ENCODE measurements at regions not wholly inside any gene's neighbourhood (a gene's known extent, or its start where the extent isn't known, plus 50 kb on each side); places are given as distances from the start of the nearest gene placed in this dataset.
A peak's percentile ranks its signal among the peaks of the same experiment; 100 is the strongest.

DNA sequence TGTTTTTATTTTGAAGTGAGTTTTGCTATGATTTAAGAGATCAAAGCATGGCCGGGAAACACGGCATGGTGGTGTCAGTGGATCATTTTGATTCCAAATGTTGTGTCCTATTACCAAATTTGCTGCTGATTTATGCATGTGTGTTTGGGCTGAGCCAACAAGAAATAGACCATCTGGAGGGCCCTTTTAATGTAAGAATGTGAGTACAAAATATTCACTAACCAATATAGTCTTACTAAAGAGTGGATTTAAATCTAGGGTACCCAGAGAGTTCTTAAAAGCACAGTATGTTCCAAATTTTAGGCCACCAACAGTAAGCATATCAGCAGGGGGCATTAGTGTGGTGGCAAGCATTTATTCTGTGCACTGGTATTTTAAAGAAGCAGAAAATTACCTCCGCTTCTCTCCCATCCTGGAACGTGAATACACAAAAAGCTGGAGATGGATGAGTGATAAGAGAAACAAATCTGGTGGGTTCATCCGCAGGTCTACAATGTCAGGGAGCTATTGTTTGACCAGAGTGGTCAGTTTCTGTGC lies 444.4 kb upstream of the IGFBP7 start:
- DNase-seq: no peak

GRCh38 chr4:57553728-57554127 lies 443.5 kb upstream of the IGFBP7 start:
- DNase-seq: no peak

DNA sequence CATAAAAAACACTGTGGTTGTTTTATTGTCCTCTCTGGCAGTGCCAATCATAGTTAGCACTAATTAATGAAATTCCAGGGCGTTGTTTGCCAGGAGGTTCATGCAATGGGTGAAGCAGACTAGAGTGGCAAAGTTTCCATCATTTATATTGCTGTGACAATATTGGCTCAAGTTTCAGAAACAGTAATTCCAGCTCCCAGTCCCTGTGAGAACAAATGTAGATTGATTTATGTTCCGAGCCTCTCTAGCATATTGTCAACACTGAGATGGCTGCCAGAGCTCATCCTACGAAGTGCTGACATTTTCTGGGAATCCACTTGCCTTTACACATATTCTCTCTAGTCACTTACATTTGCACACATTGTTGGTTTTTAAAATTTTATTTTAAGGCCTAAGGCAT lies 440.0 kb upstream of the IGFBP7 start:
- DNase-seq: no peak

DNA sequence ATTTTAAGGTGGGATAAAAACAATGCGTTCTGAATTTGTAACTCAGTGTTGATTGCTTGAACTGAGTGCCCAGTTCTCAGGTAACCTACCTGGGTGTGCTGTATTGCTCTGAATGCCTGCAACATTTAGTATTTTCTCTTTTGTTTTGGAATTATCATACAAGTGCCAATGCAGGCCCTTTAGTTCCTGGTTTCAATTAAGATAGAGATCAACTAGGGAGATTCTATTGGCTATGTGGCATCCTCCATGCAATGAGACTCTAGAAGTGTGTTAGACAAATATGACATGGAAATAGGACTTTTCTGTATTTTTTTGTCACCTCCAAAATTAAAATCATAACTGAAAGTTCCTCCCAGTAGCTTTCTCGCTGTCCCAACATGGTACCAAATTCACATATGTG lies 438.7 kb upstream of the IGFBP7 start:
- no peak for DNase-seq

DNA sequence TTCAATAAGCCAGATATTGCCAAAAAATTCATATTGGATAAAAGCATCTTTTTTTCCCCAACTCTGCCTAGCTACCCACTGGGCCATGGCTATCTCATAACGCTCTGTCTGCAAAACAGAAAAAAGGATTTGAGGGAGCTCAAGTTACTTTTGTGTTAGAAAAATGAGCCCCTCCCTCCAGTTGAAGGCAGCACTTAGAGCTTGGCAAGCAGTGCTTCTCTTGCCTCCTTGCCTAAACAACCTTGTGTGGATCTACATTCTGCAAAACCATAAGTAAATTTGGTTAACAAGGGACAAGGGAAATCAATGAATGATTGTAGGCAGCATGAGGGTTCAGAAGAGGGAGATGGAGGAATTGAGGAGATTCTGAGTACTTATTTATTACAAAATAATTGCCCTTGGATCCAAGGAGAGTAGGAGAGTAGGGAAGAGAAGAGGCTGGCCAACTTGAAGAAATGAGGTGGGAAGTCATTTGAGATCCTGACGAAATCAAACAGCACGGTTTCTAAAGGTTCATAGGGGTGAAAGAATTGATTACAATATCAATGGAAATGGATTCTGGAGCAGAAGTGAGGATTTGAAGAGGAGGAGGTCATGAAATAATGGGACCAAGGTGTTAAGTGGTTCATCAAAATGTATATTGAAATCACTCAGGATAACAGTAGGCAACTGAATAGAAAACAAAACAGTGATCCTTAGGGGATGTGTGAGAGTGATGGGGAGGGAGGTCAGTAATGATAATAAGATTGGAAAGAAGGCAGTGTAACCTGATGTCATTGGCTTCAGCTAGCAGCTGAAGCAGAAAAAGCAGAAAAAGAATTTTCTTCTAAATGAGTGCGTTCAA lies 434.8 kb upstream of the IGFBP7 start:
- no peak for DNase-seq

DNA sequence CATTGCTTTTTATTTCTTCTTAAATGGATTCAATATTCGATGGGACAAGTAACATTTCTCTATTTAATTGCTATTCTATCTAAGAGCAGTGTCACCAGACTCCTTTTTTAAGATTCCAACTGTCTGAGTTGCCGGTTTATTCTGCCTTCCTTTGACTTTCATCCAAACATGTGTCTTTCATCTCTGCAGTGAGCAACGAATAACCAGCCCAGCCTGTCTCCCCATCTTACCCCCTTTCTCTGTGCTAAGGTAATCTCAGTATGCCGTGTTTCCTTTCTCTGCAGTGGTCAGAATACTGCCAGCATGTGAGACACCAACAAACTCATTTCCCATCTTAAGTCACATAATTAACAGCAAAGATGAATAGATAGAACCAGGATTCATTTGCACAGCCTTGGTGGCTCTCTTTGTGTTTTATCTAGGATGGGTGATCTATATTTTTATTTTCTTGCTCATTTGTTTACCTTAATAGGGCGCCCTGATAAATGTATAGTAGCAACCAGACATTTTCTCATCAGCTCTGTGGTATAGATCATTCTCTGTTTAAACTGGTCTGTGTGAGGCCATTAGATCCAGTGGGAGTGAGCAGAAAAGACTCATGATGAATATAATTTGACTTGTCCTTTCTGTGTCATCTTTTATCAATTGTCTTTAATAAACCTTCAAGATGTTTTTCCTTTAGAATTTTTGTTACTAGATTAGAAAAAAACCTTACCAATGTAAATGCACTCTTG lies 394.8 kb upstream of the IGFBP7 start:
- DNase-seq: peak; percentile 6

GRCh38 chr4:57504139-57504538 lies 394.0 kb upstream of the IGFBP7 start:
- no peak for DNase-seq

GRCh38 chr4:57501720-57502119 lies 391.5 kb upstream of the IGFBP7 start:
- DNase-seq: peak; percentile 96

DNA sequence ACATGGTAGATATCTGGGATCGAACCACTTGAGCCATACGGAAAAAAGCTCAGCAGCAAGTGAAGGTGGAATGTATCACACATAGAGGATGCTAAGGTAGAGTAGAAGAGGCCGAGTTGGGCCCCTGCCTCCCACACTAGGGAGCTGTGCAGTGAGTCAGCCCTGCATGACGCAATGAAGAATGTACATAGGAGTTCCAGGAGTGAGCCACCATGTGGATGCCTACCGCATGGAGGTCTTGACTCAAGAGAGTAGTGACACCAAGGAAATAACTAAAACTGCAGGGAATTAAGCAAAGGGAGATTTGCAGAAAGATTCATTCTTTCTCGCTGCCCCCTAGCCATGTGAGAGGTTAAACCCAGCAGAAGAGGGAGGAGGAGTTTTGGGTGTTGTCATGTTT lies 389.6 kb upstream of the IGFBP7 start:
- peak; percentile 19 for DNase-seq

- DNase-seq: no peak
Observed at GRCh38 chr4:57498251-57498650, 388.1 kb upstream of the IGFBP7 start.

DNA sequence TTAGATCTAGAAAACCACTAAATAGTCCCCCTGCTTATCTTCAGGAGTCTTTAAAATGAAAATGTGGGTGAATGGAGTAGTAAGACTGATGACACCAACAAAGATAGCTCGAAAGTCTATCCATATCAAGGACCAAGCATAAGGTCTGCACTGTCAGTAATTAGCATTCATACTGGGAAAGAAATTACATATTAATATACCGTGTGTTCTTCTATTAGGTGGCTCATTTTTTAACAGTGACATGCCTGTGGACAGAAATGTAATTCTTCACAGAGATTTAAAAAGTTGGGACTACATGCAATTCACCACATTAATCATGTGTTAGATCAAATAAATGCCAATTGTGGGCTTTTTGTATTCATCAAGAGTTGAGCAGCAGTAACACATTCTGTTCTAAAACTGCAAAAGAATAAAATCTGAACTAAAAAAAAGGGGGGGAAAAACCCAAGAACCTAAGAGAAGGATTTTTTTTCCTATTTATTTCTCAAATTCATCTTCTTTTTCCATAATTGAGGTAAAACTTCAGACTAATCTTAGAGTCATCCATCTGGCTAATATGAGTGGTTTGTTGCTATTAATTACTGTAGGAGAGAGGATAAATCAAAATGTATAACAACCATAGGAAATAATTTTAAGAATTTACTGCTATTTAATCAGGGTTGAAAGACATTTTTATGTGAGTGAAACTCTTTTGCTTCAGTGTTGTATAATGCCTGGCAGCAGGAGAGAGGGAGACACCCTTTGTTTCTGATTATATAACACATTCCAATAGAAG lies 386.7 kb upstream of the IGFBP7 start:
- DNase-seq: no peak

DNA sequence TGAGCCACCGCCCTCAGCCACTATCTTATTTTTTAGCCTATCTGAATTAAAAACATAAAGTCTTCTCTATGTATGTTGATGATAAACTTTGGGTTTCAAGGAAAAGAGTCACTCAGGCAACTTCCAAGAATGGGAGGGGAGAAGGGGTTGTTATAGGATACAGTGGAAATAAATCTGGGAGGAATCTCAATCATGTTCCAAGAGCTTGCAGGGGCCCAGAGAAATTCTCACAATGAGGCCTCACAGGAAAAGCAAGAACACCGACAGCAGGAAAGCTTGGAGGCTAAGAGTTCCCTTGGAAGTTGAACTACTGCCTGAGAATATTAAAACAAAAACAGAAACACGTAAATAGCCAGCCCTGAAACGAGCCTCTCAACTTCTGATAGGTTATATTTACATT lies 384.6 kb upstream of the IGFBP7 start:
- DNase-seq: no peak

DNA sequence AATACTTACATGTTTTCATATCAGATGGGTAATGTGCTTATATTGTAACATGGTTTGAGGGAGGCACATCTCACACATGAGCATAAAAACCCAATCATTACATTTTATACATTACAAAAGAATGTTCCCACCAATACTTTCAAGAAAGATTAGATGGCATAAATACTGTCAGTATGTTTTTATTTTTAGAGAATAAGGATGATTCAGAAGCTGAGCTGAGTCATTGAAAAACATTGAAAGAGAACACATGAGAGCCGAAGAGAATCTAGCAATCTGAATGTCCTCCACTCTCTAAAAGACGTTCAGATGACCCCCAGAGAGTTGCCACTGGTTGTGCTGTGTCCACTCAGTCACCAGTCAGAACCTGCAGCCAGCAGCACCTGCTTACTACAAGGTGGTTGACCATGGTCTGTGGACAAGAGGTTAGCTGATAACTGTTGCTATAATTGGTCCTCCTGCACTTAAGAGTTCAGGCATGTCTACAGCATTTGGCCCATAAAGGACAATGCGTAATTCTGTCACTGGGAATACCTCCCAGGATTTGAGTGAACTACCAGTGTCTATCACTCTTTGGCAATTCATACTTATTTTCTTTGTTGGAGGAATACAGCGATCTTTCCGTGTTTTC lies 382.2 kb upstream of the IGFBP7 start:
- no peak for DNase-seq

GRCh38 chr4:57491388-57491787 lies 381.2 kb upstream of the IGFBP7 start:
- DNase-seq: no peak

DNA sequence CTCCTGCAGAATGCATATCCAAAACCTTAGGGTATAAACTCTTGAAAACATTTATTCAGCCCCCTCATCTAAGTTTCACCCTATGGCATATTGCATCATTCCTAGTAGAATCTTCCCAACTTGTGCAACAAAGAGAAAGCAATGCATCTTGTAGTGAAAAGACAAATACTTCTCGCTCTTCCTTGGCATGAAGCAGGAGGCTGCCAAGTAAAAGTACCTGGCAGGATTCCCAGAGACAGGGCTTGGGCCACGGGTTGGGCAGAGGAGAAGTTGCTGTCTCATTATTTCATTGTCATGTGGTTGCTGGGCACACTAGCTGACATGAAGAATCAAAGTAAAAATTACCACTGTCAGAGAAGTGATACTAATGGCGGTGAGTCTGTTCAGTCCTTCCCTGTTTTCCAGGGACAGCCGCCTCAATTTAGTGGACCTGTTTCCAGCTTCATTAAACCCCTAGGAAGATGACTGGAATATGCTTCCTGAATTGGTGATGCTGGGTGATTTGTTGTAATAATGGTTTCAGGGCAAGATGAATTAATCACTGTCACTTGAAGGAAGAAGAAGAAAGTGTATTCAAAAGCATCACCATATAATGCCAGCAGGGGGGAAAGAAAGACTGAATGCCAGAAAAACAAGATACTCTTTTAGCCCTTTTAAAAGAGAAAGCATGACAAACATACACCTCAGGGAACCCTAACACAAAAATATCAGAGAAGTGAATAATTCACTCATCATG lies 380.5 kb upstream of the IGFBP7 start:
- peak; percentile 14 for DNase-seq

DNA sequence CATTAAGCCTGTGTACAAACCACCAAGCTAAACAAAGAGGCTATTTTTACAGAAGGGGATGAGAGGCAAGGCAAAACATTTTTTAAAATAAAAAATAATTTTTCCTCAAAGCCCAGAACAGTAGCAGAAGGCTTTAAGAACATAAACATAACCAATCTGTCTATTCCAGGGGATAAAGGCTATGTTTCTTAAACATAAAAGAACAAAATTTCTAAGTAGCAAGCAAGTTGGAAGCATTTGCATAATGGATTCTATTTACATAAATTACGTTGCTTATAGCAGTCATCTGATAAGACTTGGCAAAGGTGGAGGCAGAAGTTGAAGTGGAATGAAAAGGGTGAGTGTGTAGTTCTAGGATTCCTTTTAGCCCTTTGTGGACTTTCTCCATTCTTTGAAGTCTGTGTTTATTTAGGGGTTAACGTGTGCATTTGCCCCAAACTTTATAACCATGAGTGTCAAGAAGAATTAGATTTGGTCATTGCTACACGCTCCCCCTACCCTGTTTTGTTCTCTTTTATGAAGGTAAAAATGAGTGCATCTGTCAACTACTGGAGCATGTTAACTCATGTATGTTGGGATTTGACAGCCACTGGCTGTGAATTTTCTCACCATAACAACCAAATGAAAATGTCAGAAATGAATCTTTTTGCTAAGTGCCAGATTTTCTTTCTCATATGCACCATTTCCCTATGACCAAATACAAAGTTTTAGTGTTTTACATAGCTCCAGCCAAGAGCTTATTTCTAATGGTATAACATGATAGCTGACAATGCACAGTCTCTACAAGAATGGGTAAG lies 378.4 kb upstream of the IGFBP7 start:
- no peak for DNase-seq

- no peak for DNase-seq
Observed at GRCh38 chr4:57475424-57475823, 365.2 kb upstream of the IGFBP7 start.

DNA sequence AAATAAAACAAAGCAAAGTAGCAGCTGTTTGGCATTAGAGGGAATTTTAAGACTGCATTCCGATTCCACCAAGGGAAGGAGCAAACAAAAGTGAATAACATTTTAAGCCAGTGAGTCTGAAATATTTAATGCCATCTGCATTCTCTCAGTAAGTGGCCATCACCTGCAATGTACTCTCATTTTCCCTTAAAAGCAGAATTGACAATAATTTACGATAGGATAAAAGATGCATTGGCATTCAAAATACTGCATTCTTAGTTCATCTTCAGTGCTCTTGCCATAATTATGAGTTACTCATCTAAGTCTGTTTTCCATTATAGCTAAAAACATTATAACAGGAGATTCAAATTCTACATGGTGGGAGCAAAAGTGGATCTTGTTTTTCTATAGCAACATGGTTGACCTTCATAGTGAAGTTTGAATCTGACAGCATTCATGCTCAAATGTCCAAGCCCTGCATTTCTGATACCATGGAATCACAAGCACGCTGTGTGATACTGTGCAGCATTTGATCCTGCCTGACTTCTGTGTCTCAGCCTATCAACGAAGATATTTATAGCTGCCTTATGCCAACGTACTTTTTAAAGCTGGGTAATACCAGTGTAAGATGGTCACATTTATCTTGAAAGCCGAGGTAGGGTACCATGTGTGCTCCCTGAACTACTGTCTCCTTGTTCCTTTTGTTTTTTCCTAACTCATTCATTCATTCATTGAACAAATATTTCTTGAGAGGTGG lies 355.3 kb upstream of the IGFBP7 start:
- no peak for DNase-seq

GRCh38 chr4:57462843-57463242 lies 352.7 kb upstream of the IGFBP7 start:
- no peak for DNase-seq

- DNase-seq: no peak
Observed at GRCh38 chr4:57460967-57461366, 350.8 kb upstream of the IGFBP7 start.

- no peak for DNase-seq
Observed at GRCh38 chr4:57448901-57449300, 338.7 kb upstream of the IGFBP7 start.

All from kidney glomerular epithelial cell (primary cell).